GM19452 (cell line): ENCODE measurements at regions not wholly inside any gene's neighbourhood (a gene's known extent, or its start where the extent isn't known, plus 50 kb on each side); places are given as distances from the start of the nearest gene placed in this dataset.

ENCODE experiments used
- ATAC-seq: cut with Tn5 transposase; IDR thresholded peaks from one replicate; pipeline ENCODE4 v1.9.1; 2021; ENCODE audit not compliant: unreplicated experiment

DNA sequence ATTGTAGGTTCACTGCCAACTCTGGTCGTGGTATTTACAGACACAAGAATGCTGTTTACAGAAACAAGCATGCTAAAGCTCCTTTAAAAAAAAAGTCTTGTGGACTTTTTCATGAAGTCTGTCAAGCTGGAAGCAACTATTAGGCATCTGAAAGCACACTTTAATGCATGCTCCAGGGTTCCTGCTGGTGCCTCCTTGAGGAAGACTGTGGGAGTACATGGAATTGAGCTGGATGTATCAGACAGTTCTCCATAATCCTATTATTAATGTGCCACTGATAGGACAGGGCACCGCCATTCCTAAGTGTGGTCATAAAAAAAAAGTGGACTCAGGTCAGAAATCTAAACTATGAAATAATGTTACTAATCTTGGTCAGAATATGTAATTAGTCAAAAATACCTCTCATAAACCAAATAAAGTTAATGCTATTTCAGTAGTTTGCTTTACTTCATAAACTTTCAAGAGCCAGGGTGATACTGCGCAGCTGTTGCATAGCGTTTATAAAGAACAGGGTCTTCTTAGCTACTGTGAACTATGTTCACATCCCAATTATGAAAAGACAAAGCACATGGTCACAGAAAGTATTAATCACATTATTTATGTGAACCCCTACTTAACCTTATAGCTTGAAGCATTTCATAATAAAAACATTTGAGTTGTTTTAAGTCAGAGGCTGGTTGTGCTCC, 390.8 kb upstream of the PTGER4 start:
- no peak for ATAC-seq

DNA sequence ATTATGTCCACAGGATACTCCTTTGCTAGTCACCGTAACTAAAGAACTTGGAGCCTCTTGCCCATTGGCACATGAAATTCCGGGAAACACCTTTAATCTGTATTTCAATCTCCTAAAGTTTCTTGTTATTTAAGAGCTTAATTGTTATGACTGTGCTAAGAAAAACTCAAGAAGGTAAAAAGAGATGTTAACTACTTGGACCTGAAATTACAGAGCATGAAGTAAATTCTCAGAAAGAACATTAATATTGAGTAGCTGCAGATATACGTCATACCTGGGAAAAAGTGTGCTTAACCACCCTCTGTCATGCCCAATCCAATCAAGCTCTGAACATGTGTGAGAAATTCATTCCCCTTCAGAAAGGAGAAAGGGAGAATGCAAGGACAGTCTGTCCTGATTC, 394.9 kb upstream of the PTGER4 start:
- no peak for ATAC-seq

DNA sequence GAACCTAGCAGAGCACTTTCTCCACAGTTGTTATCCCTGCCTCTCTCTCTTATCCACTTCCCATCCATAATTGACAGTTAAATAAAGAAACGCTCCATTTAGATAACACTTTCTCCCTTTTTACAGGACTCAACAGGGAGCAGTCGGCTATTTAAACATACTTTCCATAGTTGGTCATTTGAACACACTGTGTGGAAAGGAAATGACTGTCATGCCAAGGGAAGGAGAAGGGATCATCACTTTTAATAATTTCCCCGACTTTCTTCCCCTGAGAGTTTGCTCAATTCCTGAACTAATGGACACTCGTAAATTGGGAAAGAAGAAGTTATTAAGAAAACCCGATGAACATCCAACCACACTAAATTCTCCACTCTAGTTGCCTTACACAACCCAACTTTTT, 400.8 kb upstream of the PTGER4 start:
- ATAC-seq: no peak

DNA sequence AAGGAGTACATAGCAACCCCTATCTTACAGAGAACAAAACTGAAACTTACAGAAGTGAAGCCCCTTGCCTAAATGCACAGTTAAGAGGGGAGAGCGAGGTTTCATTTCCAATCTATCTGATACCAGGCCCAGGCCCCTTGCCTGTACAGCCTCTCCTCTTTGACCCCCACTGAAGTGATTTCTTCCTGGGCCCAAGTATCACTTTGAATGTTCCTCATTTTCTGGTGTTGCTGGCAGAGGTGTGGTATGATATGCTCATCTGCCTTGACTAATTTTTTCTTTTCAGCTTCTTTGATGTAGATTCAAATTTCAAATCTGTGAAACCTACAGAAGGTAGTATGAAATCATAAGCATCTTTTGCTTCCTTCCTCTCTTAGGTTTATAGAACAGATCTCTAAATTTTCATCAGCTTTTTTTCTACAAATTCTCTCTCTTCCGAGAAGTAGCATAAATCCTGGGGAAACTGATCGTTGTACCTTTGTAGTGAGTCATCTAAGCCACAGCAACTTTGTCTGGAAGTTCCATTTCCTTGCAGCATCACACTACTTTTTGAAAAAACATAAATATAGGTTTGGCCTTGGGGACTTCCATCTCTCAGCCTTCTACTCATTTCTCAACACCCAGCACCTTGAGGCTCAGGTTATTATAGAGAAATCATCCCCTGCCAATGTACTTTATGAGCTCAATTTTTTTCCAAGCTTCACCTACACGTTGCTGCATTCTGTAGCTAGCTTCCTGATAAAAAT, 402.4 kb upstream of the PTGER4 start:
- peak; percentile 47 for ATAC-seq

DNA sequence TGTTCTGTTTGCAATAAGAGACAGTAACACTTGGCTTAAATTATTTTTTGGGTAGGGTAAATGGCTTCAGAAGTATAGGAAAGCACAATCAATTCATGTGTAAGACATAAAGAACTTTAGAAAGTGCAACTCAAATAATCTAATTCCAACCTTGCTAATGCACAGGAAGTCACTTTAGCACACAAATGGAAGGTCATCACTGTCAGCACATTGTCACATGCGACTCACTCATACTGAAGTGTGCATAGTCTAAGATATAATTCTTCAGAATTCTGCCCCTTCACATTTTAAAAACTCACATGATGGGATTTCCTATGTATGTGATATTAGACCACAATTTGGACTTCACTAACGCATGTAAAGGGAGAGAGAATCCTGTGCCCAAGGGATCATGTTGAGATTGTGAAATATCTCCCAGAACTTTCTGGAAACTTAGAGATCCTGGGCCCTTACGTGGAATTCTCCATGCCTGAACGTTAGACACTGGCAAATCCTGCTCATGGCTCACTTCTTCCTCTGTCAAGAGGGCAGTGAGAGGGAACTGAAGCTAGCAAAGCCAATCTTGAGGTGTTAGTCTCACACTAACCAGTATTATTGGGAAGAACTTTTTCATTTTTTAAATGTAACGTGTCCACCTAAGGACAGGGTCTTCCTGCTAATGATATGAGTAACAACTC, 403.2 kb upstream of the PTGER4 start:
- ATAC-seq: peak; percentile 27

DNA sequence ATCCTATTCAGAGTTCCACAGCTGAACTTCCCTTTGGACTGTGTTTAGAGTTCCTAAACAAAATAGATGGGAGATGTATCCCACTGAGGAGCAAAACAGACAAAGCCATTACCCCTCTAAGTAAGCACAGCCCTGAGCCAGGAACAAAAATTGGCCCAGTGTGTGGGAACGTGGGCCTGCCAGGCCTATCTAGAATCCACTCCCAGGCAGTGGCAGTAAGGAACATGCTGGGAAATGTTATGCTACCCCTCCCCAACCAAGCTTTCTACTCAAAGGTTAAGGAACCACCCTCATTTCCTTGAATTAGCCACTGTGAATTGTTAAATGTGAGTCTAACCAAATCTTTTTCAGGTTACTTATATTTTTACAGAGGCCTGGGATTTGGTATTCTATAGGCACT, 405.1 kb upstream of the PTGER4 start:
- no peak for ATAC-seq

DNA sequence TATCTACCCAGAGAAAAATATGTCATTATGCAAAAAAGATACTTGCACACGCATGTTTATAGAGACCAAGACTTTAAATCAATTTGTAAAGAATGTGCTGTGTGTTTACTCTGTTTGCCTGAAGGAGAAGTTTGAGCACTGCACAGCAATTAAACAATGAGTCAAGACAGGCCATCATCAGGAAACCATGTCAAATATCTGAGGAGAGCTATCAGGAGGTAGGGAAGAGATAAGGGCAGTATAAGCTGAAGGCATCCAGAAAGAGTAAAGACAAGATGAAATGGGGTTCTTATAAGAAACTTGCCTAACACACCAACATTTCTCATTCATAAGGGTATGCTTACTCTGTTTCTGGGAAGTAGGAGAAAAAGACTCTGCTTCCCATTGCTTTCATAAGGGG, 405.8 kb upstream of the PTGER4 start:
- no peak for ATAC-seq

DNA sequence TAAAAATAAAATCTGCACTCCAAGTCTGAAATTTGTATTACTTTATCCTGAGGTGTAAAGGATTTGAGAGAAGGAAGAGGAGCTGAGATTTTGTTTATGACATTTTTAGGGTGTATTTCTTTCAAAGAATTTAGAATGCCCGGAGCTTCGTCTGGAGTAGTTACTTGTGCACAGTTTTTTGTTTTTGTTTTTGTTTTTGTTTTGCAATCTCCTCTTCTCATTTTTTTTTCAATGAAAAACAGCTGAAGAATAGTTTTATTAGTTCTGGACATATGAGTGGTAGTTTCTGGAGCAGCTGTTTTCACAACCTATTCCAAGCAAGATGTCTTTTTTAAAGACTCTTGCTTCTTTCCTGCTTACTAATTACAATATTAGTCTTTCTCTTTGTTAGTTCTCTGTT, 408.2 kb upstream of the PTGER4 start:
- no peak for ATAC-seq

DNA sequence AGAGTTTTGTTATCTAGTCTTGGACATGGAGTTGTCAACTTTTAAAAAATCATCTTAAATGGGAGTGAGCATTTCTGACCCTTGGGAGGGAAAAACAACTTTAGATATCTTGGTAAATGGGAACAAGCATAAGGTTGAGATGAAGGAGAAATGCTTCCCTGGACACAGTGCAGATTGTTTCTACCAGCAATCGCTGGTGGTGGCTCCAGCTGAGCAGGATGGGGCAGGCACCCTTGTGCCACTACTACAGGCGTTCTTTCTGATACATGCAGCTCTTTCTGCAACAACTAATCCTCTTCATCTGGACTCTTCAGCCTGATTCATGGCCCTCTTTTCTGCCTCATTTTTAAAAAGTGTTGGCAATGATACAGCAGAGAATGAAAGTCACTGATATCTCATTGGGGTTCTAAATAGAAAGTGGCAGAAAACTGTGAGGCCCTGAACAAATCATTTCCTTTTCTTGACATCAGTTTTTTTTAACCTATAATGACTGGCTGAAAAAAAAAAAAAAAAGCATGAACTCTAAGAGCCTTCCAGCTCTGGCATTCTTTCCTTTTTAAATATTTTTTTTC, 409.4 kb upstream of the PTGER4 start:
- ATAC-seq: no peak

DNA sequence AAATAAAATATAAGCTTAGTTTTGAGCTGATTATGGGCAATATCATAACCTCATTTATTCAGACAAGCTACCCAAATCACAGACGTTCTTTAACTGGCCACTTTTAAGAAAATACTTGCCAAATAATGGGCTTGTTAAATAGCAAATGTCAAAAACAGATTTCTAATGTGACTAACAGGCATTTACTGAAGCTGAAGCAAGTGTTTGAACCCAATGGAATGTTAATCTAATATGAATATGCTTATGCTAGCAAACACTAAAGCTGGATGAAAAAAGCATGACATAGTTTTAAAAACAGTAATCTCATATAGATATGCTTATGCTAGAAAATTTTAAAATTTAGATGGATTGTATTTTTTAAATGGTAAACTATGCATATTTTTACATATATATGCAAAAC, 411.6 kb upstream of the PTGER4 start:
- ATAC-seq: no peak

DNA sequence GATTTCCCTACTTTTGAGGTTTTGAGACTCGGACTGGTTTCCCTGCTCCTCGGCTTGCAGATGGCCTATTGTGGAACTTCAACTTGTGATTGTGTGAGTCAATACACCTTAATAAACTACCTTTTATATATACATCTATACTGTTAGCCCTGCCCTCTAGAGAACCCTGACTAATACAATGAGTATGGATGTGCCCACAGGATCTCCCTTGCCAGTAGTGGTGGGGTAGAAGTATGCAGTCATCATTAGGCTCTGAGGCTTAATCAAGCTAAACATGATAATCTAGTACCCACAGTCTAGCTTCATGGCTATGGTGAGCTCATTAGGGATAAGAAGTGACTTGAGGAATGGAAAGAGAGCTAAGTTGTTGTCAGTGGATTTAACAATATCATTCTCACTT, 412.8 kb upstream of the PTGER4 start:
- no peak for ATAC-seq

DNA sequence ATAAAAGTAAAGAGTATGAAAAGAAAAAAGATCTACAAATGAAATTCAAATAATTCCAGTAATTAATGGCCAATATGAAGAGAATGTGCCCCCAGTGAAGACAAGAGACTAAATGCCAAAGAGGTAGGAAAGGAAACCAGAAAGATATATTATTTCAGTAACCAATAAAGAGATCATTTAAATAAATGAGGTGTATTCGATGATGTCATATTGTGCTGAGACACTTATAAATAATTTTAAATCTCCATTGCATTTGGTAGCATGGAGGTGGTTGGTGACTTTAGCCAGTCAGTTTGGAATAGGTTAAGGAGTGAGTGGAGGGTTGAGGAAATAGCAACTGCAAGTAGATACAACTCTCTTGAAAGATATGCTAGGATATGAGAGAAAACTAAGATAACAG, 417.7 kb upstream of the PTGER4 start:
- no peak for ATAC-seq

DNA sequence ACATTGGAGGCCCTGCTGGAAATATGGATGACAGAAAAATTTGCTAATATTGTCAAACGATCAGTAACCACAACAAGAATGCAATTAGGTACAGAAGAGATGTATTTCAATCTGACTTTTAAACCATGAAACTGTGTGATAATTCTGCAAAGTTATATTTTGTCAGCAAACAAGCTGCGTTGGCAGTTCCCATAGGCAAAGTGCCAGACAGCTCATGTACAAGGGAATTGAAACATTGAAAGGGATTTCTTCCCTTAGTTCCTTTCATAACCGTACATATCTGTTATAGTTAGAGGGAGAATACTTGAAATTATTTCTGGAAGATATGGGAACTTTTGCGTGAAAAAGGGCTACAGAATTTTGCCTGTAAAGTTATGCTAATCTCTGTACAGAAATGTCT, 419.4 kb upstream of the PTGER4 start:
- no peak for ATAC-seq

DNA sequence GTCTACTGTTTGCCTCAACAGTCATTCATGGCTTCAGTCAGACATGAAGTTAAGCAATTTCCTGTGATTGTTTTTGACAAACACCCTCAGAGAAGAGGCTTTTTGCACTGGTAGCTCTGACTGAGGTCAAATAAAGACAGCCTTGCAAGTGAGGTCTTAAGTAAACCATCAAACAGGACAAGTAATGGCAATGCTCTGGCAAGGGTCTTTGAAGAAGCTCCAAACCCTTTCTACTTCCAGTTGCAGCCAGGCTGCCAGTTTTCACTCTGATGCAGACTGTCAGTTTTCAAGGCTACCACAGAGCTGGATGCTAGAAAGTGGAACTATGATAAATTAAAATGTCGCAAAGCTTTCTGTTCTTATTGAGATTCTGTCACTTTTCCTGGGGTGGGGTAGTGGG, 421.5 kb upstream of the PTGER4 start:
- no peak for ATAC-seq

DNA sequence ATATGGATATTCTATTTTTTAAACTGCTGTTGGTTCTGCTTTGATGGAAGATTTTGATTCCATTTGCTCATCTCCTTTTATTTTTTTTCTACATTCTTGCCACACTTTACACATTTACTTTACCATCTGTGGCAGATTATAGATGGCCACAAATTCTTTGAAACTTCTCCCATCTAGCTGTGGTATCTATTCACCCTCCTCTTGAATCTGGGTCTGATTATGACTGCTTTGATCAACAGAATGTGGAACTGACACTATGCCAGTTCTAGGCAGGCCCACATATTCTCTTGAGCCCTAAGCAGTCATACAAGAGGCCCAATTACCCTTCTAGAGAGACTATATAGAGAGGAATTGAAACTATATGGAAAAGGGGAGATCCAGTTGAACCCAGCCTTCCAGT, 439.0 kb upstream of the PTGER4 start:
- no peak for ATAC-seq

DNA sequence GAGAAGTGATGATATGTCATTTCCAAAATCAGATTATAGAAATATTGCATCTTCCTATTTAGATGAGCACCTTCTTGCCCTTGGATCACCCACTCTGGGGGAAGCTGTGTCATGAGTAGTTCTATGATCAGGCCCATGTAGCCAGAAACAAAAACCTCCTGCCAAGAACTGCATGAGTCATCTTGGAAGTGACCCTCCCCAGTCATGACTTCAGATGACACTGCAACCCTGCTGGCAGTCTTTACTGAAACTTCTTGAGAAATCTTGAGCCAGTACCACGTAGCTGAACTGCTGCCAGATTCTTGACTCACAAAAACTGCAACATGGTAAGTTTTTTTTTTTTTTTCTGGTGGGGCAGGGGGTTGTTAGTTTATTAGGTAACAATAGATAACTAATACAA, 439.6 kb upstream of the PTGER4 start:
- no peak for ATAC-seq

DNA sequence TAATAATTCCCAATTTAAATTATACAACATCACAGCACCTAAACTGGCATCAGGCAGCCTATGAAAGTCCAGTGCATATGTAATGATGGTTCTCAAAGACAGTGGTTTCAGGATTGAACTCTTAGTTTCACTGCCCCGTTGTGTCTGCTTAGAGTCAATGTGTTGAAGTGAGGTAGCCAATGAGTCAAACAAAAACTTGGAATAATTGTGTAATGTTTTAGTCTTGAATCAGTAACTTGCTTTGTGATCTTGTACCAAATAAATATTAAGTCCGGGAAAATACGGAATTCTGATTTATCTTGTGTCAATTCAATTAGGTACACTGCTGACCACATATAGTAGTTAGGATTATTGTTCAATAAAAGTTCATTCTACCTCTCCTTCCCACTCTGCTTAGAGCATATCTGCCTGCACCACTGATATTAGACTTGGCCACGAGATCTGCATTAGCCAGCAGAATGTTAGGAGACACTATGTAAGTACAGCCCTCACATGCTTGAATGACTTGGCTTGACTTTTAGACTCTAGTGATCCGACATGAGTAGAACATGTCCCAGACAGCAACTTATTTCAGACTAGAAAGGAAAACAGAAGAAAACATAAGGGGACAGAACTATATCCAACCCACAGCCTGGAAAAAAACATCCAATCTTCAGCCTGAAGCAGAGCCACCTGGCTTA, 441.5 kb upstream of the PTGER4 start:
- ATAC-seq: no peak

DNA sequence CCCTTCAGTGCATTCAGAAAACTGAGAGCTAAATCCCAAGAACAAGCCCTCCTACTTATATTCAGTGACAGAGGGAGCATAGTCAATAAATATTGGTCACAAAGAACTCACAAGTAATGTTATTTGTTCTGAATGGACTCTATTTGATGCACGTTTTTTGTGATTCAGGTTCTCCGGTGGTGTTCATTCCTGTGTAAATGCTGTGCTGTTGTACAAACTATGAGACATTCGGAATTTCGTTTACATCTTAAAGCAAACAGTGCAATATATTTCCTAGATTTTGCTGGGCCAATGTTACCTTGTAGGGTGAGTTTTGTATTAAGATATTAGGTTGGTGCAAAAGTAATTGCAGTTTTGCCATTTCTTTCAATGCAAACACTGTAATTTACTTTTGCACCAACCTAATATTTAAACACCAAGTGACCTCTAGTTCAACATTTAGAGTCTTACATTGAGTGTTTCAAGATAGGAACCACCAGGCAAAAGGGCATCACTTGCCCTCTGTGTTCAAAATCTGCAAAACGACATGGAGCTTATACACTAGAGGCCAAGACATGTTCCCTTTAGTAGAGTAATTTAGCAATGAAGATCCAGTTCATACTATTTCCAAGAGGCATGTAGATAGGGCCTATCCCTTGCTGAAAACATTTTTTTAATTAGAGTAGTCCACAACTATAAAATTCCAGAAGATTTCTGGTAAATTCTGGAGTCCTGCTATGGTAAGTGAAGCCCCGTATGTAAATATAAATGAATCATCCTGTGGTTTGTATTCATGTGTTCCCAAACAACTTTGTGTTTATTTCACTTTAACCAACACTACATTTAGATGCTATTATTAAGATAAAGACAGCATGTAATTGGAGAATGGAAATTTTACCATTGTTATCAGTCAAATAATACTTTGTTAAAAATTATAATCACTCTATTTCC, 444.0 kb upstream of the PTGER4 start:
- ATAC-seq: no peak

DNA sequence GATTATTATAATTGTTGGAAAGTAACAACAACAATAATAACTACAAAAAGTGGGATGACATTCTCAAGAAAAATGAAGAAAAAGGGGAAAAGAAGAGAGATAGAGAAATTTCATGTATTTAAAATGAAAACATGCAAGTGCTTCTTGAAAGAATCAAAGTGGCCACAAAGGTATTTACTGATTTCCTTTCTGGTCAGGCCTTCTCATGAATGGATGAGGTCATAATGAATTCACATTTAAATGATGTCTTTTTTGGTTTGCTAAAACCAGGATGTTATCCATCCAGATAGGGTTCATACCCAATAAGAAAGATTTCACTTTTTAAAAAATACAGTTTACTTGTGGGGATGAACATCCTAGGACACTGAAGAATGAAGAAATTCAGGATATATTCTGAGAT, 446.4 kb upstream of the PTGER4 start:
- ATAC-seq: no peak

DNA sequence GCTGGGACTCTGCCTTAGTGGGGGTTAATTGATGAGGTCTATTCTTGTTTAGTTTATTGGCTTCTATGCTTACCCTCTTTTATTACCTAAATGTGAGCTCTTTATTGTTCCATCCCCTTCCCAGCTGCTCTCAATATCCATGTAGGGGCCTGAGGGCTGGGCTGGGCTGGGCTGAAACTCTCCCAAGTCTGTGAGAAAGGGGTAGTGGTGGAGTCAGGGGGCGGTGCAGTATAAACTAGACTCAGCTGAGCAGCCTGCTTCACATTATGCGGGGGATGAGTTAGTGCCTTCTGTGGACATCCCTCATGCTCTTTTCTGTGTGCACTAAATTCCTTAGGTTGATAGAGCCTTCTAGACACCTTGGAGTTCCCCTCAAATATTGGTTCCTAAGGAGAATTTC, 451.8 kb upstream of the PTGER4 start:
- no peak for ATAC-seq
